Spleen (tissue), 3 donors: ENCODE measurements at regions not wholly inside any gene's neighbourhood (a gene's known extent, or its start where the extent isn't known, plus 50 kb on each side); places are given as distances from the start of the nearest gene placed in this dataset.

ENCODE experiments used
- POLR2A ChIP-seq, 3 donors: fragments of 450-650 bp; IDR thresholded peaks; one replicate each; pipeline ENCODE4 v1.5.1; 2017; ENCODE audit warnings: antibody characterized with exemption in 3 of 3, mild to moderate bottlenecking in 1 of 3
- POLR2AphosphoS5 ChIP-seq, 3 donors: sonication (generic); formaldehyde crosslinking; IDR thresholded peaks; one replicate each; pipeline ENCODE4 v1.5.1; 2017; ENCODE audit warnings: antibody characterized with exemption in 3 of 3

- TF ChIP-seq POLR2A (IDR thresholded peaks at IDR 0.05) (no peak), POLR2AphosphoS5 (IDR thresholded peaks at IDR 0.05) (no peak)
Measured at GRCh38 chr10:28836435-28836743, 159.1 kb downstream of the BAMBI start.
